HEK293 (cell line): ENCODE measurements at regions not wholly inside any gene's neighbourhood (a gene's known extent, or its start where the extent isn't known, plus 50 kb on each side); places are given as distances from the start of the nearest gene placed in this dataset.

Source experiments
- CTCF ChIA-PET: fragments of 350-600 bp; formaldehyde crosslinking; extraction: SDS; loops from one replicate; lab custom pipeline; 2021; ENCODE audit warnings: antibody characterized with exemption; lab: Yijun Ruan, JAX
- POLR2A ChIA-PET: fragments of 300-600 bp; formaldehyde crosslinking; extraction: SDS; loops from one replicate; lab custom pipeline; 2020; ENCODE audit warnings: antibody characterized with exemption, inconsistent platforms; lab: Yijun Ruan, JAX
- H3K27ac ChIP-seq: fragments of 200-500 bp; sonication (Bioruptor generic); 2 replicates; pipeline ENCODE4 v1.5.1; 2014; ENCODE audit warnings: low read depth, low read length, control low read depth, inconsistent platforms; ENCODE audit errors: extremely low read depth
- H3K36me3 ChIP-seq, 2 experiments: fragments of 200-500 bp in 1 of 2; sonication (Bioruptor generic) in 1 of 2; 1 replicate in 1 of 2; 2 replicates in 1 of 2; pipeline ENCODE4 v1.5.1; 2014 to 2017; ENCODE audit warnings: inconsistent platforms in 2 of 2, low read length in 2 of 2; ENCODE audit not compliant: control insufficient read depth in 2 of 2, insufficient read depth in 1 of 2
- H3K4me1 ChIP-seq: fragments of 200-500 bp; sonication (Bioruptor generic); 2 replicates; pipeline ENCODE4 v1.5.1; 2014; ENCODE audit warnings: mild to moderate bottlenecking, low read length, inconsistent platforms; ENCODE audit not compliant: control insufficient read depth, insufficient read depth
- H3K4me3 ChIP-seq: 2 replicates; pipeline ENCODE4 v1.5.1; 2011; ENCODE audit warnings: low read depth, mild to moderate bottlenecking, control low read depth, low read length, moderate library complexity
- H3K9me3 ChIP-seq: fragments of 200-500 bp; sonication (Bioruptor generic); 2 replicates; pipeline ENCODE4 v1.5.1; 2014; ENCODE audit warnings: low read depth, low read length, inconsistent platforms; ENCODE audit not compliant: control insufficient read depth, insufficient read depth
- BCL11A ChIP-seq: fragments of 450-650 bp; formaldehyde crosslinking; IDR thresholded peaks from 2 replicates; pipeline ENCODE4 v1.5.1; 2016; ENCODE audit warnings: low read depth, missing biosample characterization, missing genetic modification characterization
- BCL11B ChIP-seq: fragments of 450-650 bp; formaldehyde crosslinking; IDR thresholded peaks from 2 replicates; pipeline ENCODE4 v1.5.1; 2016; ENCODE audit warnings: low read depth, missing biosample characterization, missing genetic modification characterization
- GFI1B ChIP-seq: fragments of 450-650 bp; formaldehyde crosslinking; IDR thresholded peaks from 2 replicates; pipeline ENCODE4 v1.5.1; 2016; ENCODE audit warnings: missing biosample characterization, missing genetic modification characterization
- GLIS2 ChIP-seq: fragments of 450-650 bp; formaldehyde crosslinking; IDR thresholded peaks from 2 replicates; pipeline ENCODE4 v1.5.1; 2016; ENCODE audit warnings: missing biosample characterization, missing genetic modification characterization
- HOXA7 ChIP-seq: sonication (generic); formaldehyde crosslinking; IDR thresholded peaks from 2 replicates; pipeline ENCODE4 v1.8.1; 2022; ENCODE audit warnings: missing genetic modification reagents, borderline replicate concordance
- KLF1 ChIP-seq: fragments of 450-650 bp; formaldehyde crosslinking; IDR thresholded peaks from 2 replicates; pipeline ENCODE4 v1.5.1; 2016; ENCODE audit warnings: missing biosample characterization, missing genetic modification characterization
- KLF8 ChIP-seq: fragments of 450-650 bp; formaldehyde crosslinking; IDR thresholded peaks from 2 replicates; pipeline ENCODE4 v1.5.1; 2016; ENCODE audit warnings: missing biosample characterization, missing genetic modification characterization
- KLF9 ChIP-seq: fragments of 450-650 bp; formaldehyde crosslinking; IDR thresholded peaks from 2 replicates; pipeline ENCODE4 v1.5.1; 2016; ENCODE audit warnings: missing biosample characterization, missing genetic modification characterization, low read depth
- REPIN1 ChIP-seq: fragments of 450-650 bp; formaldehyde crosslinking; IDR thresholded peaks from 2 replicates; pipeline ENCODE4 v1.5.1; 2017; ENCODE audit warnings: missing biosample characterization, missing genetic modification characterization, low read depth
- ZFP41 ChIP-seq: fragments of 450-650 bp; formaldehyde crosslinking; IDR thresholded peaks from 2 replicates; pipeline ENCODE4 v1.5.1; 2016; ENCODE audit warnings: missing biosample characterization, missing genetic modification characterization, borderline replicate concordance
- ZNF2 ChIP-seq: fragments of 450-650 bp; formaldehyde crosslinking; IDR thresholded peaks from 2 replicates; pipeline ENCODE4 v1.5.1; 2016; ENCODE audit warnings: missing biosample characterization, missing genetic modification characterization
- ZNF23 ChIP-seq: fragments of 450-650 bp; formaldehyde crosslinking; IDR thresholded peaks from 2 replicates; pipeline ENCODE4 v1.5.1; 2016; ENCODE audit warnings: missing biosample characterization, missing genetic modification characterization, borderline replicate concordance
- ZNF324 ChIP-seq: fragments of 450-650 bp; formaldehyde crosslinking; IDR thresholded peaks from 2 replicates; pipeline ENCODE4 v1.5.1; 2016; ENCODE audit warnings: missing biosample characterization, missing genetic modification characterization
- ZNF335 ChIP-seq: fragments of 450-650 bp; formaldehyde crosslinking; conservative IDR thresholded peaks from 2 replicates; pipeline ENCODE4 v1.5.1; 2016; ENCODE audit warnings: missing biosample characterization, missing genetic modification characterization
- ZNF341 ChIP-seq: fragments of 450-650 bp; formaldehyde crosslinking; IDR thresholded peaks from 2 replicates; pipeline ENCODE4; 2016; ENCODE audit warnings: low read depth, missing biosample characterization, missing genetic modification characterization
- ZNF501 ChIP-seq: fragments of 450-650 bp; formaldehyde crosslinking; IDR thresholded peaks from 2 replicates; pipeline ENCODE4 v1.5.1; 2016; ENCODE audit warnings: missing biosample characterization, missing genetic modification characterization
- ZNF514 ChIP-seq: fragments of 450-650 bp; formaldehyde crosslinking; IDR thresholded peaks from 2 replicates; pipeline ENCODE4 v1.5.1; 2016; ENCODE audit warnings: missing biosample characterization, missing genetic modification characterization
- ZNF585B ChIP-seq: fragments of 450-650 bp; formaldehyde crosslinking; IDR thresholded peaks from 2 replicates; pipeline ENCODE4 v1.5.1; 2016; ENCODE audit warnings: missing biosample characterization, missing genetic modification characterization
- ZNF626 ChIP-seq: fragments of 450-650 bp; sonication (Bioruptor Pico); formaldehyde crosslinking; IDR thresholded peaks from 2 replicates; pipeline ENCODE4 v1.5.1; 2018; ENCODE audit warnings: missing biosample characterization, missing genetic modification characterization, inconsistent platforms
- ZNF707 ChIP-seq: fragments of 450-650 bp; formaldehyde crosslinking; IDR thresholded peaks from 2 replicates; pipeline ENCODE4 v1.5.1; 2016; ENCODE audit warnings: missing biosample characterization, missing genetic modification characterization
- ZNF768 ChIP-seq: fragments of 450-650 bp; formaldehyde crosslinking; IDR thresholded peaks from 2 replicates; pipeline ENCODE4 v1.5.1; 2018; ENCODE audit warnings: missing biosample characterization, mild to moderate bottlenecking, missing genetic modification characterization
- ZXDB ChIP-seq: fragments of 450-650 bp; formaldehyde crosslinking; IDR thresholded peaks from 2 replicates; pipeline ENCODE4 v1.5.1; 2016; ENCODE audit warnings: missing biosample characterization, missing genetic modification characterization
- TF ChIP-seq, protein P1 (sequence below): fragments of 450-650 bp; formaldehyde crosslinking; IDR thresholded peaks from 2 replicates; pipeline ENCODE4 v1.5.1; 2016; ENCODE audit warnings: missing biosample characterization, missing genetic modification characterization
- TF ChIP-seq, protein P2 (sequence below): fragments of 450-650 bp; IDR thresholded peaks from 2 replicates; pipeline ENCODE4 v1.5.1; 2018; ENCODE audit warnings: missing biosample characterization, missing genetic modification characterization
- TF ChIP-seq, protein P3 (sequence below): fragments of 450-650 bp; formaldehyde crosslinking; IDR thresholded peaks from 2 replicates; pipeline ENCODE4 v1.5.1; 2016; ENCODE audit warnings: missing biosample characterization, missing genetic modification characterization
- TF ChIP-seq, protein P4 (sequence below): fragments of 450-650 bp; formaldehyde crosslinking; IDR thresholded peaks from 2 replicates; pipeline ENCODE4 v1.5.1; 2016; ENCODE audit warnings: missing biosample characterization, missing genetic modification characterization

DNA sequence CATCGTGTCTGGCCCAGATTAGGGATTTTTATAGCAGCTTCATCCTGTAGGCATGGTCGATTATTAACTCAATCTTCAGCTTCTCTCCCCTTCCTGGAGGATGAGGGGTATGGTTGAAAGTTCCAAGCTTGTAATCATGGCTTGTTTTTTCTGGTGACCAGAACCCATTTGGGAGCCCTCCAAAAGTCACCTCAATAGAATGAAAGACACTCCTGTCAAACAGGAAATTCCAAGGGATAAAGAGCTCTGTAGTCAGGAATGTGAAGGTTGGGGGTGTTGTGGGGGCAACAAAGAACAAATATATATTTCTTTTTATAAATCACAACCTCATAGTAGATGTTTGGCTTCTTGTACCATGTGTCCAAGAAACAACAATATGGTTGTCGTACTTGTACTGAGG is 212.7 kb upstream of the ESRRG start:
- no peaks in the 10 kb centered on the region for H3K9me3 ChIP-seq
- no peaks in the 10 kb centered on the region for H3K36me3 ChIP-seq
- ChIA-PET CTCF (no interaction called here), POLR2A (no interaction called here)
- no peak overlapping the region for H3K27ac ChIP-seq
- no peak for TF ChIP-seq ZXDB (tag by site-specific recombination)
- no peak for TF ChIP-seq ZNF626 (tag by site-specific recombination)
- no peak for TF ChIP-seq GFI1B
- TF ChIP-seq ZNF768 (tag by site-specific recombination) = no peak
- TF ChIP-seq ZNF23 (tag by site-specific recombination) = no peak
- no peak for TF ChIP-seq BCL11B (tag by site-specific recombination)
- TF ChIP-seq, protein P1, sequence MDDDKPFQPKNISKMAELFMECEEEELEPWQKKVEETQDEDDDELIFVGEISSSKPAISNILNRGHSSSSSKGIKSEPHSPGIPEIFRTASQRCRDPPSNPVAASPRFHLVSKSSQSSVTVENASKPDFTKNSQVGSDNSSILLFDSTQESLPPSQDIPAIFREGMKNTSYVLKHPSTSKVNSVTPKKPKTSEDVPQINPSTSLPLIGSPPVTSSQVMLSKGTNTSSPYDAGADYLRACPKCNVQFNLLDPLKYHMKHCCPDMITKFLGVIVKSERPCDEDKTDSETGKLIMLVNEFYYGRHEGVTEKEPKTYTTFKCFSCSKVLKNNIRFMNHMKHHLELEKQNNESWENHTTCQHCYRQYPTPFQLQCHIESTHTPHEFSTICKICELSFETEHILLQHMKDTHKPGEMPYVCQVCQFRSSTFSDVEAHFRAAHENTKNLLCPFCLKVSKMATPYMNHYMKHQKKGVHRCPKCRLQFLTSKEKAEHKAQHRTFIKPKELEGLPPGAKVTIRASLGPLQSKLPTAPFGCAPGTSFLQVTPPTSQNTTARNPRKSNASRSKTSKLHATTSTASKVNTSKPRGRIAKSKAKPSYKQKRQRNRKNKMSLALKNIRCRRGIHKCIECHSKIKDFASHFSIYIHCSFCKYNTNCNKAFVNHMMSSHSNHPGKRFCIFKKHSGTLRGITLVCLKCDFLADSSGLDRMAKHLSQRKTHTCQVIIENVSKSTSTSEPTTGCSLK (tag by site-specific recombination) = no peak
- no peak for TF ChIP-seq ZNF707 (tag by site-specific recombination)
- TF ChIP-seq ZNF501 (tag by site-specific recombination) = no peak
- TF ChIP-seq GLIS2 = no peak
- TF ChIP-seq KLF8 (tag by site-specific recombination) = no peak
- no peak for TF ChIP-seq ZFP41
- no peak for TF ChIP-seq ZNF324 (tag by site-specific recombination)
- no peak overlapping the region for H3K4me3 ChIP-seq
- no peaks in the 10 kb centered on the region for H3K4me1 ChIP-seq

DNA sequence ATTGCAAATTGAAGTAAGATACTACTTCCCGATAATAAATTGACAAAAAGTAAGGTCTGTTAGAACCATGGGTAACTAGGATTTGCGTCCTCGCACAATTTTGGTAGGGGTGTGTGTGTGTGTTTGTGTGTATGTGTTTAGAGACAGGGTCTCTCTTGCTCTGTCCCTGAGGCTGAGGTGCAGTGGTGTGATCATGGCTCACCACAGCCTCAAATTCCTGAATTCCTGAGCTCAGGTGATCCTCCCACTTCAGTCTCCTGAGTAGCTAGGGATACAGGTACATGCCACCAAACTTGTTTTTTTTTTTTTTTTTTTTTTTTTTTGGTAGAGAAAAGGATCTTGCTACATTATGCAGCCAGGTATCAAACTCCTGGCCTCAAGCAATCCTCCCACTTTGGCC is 209.2 kb upstream of the ESRRG start:
- Histone ChIP-seq H3K27ac (no peak overlapping the region), H3K4me1 (no peaks in the 10 kb centered on the region), H3K4me3 (no peak overlapping the region), H3K9me3 (no peaks in the 10 kb centered on the region), H3K36me3 (no peaks in the 10 kb centered on the region)
- POLR2A ChIA-PET = no interaction called here
- CTCF ChIA-PET = no interaction called here
- TF ChIP-seq, protein P2, sequence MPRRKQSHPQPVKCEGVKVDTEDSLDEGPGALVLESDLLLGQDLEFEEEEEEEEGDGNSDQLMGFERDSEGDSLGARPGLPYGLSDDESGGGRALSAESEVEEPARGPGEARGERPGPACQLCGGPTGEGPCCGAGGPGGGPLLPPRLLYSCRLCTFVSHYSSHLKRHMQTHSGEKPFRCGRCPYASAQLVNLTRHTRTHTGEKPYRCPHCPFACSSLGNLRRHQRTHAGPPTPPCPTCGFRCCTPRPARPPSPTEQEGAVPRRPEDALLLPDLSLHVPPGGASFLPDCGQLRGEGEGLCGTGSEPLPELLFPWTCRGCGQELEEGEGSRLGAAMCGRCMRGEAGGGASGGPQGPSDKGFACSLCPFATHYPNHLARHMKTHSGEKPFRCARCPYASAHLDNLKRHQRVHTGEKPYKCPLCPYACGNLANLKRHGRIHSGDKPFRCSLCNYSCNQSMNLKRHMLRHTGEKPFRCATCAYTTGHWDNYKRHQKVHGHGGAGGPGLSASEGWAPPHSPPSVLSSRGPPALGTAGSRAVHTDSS (tag by site-specific recombination) = no peak
- TF ChIP-seq ZNF585B (tag by site-specific recombination) = no peak
- no peak for TF ChIP-seq KLF9
- TF ChIP-seq REPIN1 = no peak
- TF ChIP-seq ZNF341 (tag by site-specific recombination) = no peak
- no peak for TF ChIP-seq KLF1
- no peak for TF ChIP-seq BCL11A
- TF ChIP-seq, protein P3, sequence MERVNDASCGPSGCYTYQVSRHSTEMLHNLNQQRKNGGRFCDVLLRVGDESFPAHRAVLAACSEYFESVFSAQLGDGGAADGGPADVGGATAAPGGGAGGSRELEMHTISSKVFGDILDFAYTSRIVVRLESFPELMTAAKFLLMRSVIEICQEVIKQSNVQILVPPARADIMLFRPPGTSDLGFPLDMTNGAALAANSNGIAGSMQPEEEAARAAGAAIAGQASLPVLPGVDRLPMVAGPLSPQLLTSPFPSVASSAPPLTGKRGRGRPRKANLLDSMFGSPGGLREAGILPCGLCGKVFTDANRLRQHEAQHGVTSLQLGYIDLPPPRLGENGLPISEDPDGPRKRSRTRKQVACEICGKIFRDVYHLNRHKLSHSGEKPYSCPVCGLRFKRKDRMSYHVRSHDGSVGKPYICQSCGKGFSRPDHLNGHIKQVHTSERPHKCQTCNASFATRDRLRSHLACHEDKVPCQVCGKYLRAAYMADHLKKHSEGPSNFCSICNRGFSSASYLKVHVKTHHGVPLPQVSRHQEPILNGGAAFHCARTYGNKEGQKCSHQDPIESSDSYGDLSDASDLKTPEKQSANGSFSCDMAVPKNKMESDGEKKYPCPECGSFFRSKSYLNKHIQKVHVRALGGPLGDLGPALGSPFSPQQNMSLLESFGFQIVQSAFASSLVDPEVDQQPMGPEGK (tag by site-specific recombination) = no peak
- TF ChIP-seq ZNF514 (tag by site-specific recombination) = no peak
- TF ChIP-seq ZNF335 (tag by site-specific recombination) = no peak
- no peak for TF ChIP-seq HOXA7 (CRISPR knock-in tag)
- TF ChIP-seq, protein P4, sequence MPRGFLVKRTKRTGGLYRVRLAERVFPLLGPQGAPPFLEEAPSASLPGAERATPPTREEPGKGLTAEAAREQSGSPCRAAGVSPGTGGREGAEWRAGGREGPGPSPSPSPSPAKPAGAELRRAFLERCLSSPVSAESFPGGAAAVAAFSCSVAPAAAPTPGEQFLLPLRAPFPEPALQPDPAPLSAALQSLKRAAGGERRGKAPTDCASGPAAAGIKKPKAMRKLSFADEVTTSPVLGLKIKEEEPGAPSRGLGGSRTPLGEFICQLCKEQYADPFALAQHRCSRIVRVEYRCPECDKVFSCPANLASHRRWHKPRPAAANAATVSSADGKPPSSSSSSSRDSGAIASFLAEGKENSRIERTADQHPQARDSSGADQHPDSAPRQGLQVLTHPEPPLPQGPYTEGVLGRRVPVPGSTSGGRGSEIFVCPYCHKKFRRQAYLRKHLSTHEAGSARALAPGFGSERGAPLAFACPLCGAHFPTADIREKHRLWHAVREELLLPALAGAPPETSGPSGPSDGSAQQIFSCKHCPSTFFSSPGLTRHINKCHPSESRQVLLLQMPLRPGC = no peak
- TF ChIP-seq ZNF2 = no peak
